Left renal cortex interstitium (tissue), 4 donors: ENCODE measurements at regions not wholly inside any gene's neighbourhood (a gene's known extent, or its start where the extent isn't known, plus 50 kb on each side); places are given as distances from the start of the nearest gene placed in this dataset.
"Not testable (repeated sequence)": the region's sequence is repeated elsewhere in the genome, so short reads cannot be mapped to it uniquely, and the experiment has no call there.

Experiments used
- DNase-seq, 4 donors: peaks; one replicate each; pipeline ENCODE4 v3.0.0-alpha.2; 2013; ENCODE audit warnings: low read depth in 4 of 4, low spot score in 2 of 4, missing footprints in 1 of 4

DNA sequence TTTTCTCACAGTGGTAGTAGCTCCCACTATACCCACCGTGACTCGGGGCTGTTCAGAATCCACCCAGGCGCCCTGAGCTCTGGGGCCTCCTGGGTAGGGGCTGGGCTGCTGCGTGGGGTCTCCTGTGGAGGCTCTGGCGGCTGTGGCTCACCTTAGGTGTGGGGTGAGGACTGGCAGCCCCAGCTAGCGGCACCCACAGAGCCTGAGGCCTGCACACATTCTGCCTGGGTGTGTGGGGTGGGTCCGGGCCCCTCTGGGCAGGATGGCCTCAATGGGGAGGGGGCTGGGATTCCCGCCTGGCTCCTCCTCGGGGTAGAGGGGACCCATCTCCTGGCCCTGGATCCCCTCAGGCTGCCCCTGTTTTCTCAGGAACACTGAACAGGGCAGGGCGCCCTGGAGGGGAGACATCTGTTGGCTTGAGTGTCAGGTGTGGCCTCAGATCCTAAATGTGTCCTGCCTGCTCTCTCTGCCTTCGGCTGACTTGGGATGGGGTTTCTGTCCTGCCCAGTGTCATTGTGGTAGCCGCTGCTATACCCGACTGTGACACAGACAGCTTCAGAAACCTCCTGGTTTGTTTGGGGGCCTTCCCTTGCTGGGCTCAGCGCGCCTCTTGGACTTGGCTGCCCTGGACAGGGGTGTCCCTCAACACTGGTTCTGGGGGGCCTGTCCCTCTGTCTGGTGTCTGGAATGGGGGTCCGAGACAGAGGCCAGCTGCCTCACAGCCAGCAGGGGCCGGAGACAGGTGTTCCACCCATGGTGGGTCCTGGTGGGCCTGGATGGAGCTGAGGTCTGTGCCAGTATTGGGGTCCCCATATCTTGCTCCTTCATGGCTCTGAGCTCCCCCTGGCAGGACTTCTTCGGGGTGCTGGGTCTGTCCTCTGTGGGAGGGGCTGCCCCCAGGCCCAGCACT, 354.9 kb downstream of the TMEM121 start:
- no peak for DNase-seq

GRCh38 chr14:105882011-105882410, 355.6 kb downstream of the TMEM121 start:
- not testable (repeated sequence) for DNase-seq

DNA sequence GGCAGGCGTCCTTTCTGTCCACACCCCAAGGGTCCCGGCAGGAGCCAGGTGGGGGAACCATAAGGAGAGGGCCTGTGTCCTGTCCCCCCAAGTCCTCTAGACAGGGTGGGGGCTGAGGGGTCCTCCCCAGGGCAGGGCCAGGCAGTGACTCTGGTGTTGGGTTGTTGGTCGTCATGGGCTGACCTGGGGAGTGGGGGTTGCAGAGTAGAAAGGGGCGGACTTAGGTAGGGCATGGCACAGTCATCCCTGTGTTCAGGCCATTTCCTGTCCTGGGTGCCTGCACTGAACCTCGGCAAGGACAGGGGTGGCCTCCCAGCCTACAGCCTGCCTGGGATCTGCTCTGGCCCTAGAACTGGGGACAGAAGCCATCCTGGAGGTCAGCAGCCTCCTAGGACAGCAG, 356.2 kb downstream of the TMEM121 start:
- no peak for DNase-seq

GRCh38 chr14:105883066-105884005, 357.0 kb downstream of the TMEM121 start:
- DNase-seq, result no peak

DNA sequence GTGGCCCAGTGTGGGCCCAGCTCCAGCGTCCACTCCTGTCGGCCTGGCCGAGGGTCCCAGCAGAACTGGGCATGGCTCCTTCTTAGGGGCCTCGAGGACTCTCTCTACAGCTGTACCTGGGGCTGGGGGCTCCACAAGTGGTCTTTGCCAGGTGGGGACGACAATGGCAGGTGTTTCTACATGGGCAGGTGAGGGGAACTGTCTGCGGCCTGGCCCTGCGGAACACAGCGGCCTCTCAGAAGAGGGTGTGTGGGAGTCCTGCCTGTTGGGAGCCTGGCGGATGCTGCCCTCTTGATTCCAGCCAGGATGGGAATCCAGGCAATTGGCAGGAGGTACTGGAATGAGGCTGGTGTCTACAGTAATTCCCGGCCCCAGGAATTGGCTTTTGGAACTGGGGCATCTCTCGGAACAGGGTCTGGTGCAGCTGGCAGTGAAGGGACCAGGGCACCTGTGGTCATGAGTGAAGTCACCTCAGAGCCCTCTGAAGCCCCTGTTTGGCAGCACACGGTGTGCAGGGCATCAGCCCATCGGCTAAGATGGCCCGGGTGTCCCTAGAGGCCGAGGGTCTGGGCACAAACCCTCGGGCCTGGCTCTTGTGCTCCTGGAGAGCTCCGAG, 357.9 kb downstream of the TMEM121 start:
- DNase-seq, result not testable (repeated sequence)

DNA sequence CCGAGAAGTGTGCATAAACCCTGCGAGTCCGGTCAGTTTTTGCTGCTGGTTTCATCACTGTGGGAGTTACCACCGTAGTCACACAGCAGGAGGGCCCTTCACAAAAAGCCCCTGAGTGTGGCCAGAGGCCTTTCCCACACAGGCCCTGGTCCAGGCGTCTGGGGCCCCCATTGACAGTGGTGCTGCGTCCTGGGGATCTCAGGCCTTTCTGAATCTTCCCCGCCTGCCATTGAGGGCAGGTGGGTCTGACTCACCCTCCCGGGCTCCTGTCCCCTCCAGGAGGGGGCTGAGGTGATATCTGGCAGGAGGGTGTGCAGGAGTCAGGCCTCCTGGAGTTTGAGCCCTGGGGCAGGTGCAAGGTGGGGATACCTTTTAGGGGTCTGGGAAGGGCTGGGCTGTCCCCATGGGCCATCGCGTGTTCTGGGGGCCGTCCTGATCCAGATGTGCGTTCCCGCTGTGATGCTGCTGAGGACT, 358.5 kb downstream of the TMEM121 start:
- DNase-seq, result no peak

DNA sequence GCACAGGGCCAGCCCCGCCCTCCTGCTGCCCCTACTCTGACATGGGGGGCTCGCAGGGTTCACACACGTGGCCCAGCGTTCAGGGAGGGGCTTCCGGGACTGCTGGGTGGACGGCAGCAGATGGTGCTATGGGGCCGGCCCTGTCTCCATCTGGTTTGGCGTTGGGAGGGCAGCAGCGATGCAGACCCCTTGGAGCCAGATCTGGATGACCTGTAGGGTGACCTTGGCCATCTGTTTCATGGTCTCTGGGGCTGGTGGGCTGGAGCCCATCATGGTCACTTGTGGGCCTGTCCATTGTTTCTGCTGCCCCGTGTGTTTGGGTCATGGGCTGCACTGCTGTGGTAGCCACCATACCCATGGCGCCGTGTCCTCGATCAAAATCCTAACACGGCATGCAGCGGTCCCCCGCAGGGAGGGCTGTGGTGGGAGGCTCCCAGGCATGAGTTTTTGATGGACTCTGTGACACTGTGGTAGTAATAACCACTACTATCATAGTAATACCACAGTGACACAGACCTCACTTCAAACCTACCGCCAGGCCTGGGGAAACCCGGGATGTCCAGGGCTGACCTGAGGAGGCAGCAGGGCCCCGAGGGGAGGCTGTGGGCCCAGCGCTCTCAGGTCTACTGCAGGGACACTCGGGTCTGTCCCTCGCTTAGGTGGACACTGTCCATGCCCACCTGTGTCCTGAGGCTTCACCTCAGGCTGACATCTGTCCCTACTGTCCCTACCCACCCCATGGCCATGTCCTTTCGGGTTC, 359.4 kb downstream of the TMEM121 start:
- no peak for DNase-seq

GRCh38 chr14:105886791-105887191, 360.4 kb downstream of the TMEM121 start:
- not testable (repeated sequence) for DNase-seq

- no peak for DNase-seq
Observed at GRCh38 chr14:105887692-105888091, 361.3 kb downstream of the TMEM121 start.

GRCh38 chr14:105888151-105888550, 361.8 kb downstream of the TMEM121 start:
- DNase-seq, result no peak

DNA sequence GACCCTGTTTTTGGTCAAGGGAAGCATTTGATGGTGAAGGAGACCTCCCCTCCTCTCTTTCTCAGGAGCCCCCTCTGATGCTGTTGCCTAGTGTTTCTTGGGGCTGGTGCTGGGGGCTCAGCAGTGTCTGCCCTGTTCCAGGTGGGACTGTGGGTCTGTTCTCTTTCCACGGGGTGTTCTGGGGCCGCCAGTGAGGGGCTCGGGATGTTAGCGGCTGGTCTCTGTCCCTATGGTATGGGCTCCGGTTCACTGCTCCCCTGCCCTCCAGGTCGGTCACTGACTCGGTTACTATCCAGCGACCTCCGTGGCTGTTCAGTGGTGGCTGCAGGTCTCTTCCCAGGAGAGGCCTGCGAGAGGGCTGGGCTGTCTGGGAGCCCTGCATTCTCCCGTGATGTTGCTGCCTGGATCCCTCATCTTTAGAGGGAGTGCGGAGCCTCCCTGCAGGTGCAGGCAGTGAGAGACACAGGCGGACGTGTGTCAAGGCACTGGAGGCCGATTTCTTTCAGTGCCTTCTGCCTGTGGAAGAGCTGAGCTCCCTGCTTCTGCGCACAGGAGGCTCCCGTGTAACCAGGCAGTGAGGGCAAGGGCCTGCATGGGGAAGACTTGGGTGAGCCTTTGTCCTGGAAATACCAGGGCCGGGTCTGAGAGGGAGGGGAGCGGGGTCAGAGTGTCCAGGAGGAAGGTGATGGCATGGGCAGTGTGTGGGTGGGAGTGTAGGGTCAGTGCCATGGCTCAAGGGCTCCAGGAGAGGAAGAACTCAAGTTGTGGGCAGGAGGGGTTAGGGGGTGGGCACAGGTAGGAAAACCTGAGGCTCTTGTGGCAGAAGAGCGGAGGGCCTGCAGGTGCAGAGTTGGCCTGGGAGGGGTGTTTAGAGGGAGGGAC, 362.6 kb downstream of the TMEM121 start:
- no peak for DNase-seq

GRCh38 chr14:105889666-105890473, 363.5 kb downstream of the TMEM121 start:
- no peak for DNase-seq

GRCh38 chr14:105890474-105891220, 364.3 kb downstream of the TMEM121 start:
- no peak for DNase-seq

GRCh38 chr14:105891221-105891602, 364.8 kb downstream of the TMEM121 start:
- no peak for DNase-seq

DNA sequence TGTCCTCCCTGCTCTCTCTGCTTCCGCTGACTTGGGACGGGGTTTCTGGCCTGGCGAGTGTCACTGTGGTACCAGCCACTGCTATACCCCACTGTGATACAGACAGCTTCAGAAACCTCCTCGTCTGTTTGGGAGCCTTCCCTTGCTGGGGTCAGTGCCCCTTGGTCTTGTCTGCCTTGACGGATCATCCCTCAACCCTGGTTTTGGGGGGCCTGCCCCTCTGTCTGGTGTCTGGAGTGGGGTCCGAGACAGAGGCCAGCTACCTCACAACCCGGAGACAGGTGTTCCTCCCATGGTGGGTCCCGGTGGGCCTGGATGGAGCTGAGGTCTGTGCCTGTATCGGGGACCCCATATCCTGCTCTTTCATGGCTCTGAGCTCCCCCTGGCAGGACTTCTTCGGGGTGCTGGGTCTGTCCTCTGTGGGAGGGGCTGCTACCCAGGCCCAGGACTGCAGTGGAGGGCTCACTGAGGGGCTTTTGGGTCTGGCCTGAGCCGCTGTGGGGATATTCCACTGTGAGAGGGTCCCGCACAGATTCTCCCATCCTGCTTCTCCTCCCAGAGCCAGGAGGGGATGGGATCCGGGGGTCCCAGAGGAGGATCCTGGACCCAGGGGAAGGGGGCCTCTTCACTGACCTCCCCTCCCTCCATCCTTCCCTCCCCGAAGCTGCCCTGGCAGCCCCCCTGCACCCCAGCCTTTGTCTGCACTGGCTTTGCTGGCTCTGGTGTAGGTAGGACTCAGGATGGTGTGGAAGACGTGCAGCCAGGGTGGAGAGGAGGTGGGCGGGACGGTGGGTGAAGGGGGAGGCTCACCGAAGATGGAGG, 365.5 kb downstream of the TMEM121 start:
- DNase-seq, result no peak
